Stimulated activated CD4-positive, alpha-beta T cell treated with anti-CD3 and anti-CD28 coated beads, Interleukin-2, amount 100 ng/mL, for 24 hours (primary cell): ENCODE measurements at regions not wholly inside any gene's neighbourhood (a gene's known extent, or its start where the extent isn't known, plus 50 kb on each side); places are given as distances from the start of the nearest gene placed in this dataset.
"Not testable (repeated sequence)": the region's sequence is repeated elsewhere in the genome, so short reads cannot be mapped to it uniquely, and the experiment has no call there.

Experiments
- DNase-seq, 2 donors: peaks; one replicate each; pipeline ENCODE4 v3.0.0-alpha.2; 2020

GRCh38 chr6:8361259-8361658 is 74.1 kb downstream of the SLC35B3 start:
- DNase-seq: no peak

GRCh38 chr6:8352966-8353340 is 82.4 kb downstream of the SLC35B3 start:
- no peak for DNase-seq

- no peak for DNase-seq
These were observed 82.9 kb downstream of the SLC35B3 start for GRCh38 chr6:8352335-8352965.

GRCh38 chr6:8343600-8343999 is 91.7 kb downstream of the SLC35B3 start:
- no peak for DNase-seq

- no peak for DNase-seq
These were observed 93.0 kb downstream of the SLC35B3 start for GRCh38 chr6:8342241-8342819.

GRCh38 chr6:8337147-8337546 is 98.2 kb downstream of the SLC35B3 start:
- DNase-seq: no peak

- DNase-seq: no peak
These were observed 98.8 kb downstream of the SLC35B3 start for GRCh38 chr6:8336406-8337057.

- DNase-seq: no peak
These were observed 99.4 kb downstream of the SLC35B3 start for GRCh38 chr6:8335896-8336295.

- DNase-seq: no peak
These were observed 100.0 kb downstream of the SLC35B3 start for GRCh38 chr6:8335381-8335780.

GRCh38 chr6:8334113-8334512 is 101.2 kb downstream of the SLC35B3 start:
- no peak for DNase-seq

GRCh38 chr6:8329562-8329961 is 105.8 kb downstream of the SLC35B3 start:
- no peak for DNase-seq

GRCh38 chr6:8325743-8326142 is 109.6 kb downstream of the SLC35B3 start:
- DNase-seq: no peak

- DNase-seq: no peak
These were observed 112.7 kb downstream of the SLC35B3 start for GRCh38 chr6:8322659-8323058.

GRCh38 chr6:8321671-8322404 is 113.5 kb downstream of the SLC35B3 start:
- DNase-seq: no peak

GRCh38 chr6:8315154-8315553 is 120.2 kb downstream of the SLC35B3 start:
- no peak for DNase-seq

- DNase-seq: no peak
These were observed 133.8 kb downstream of the SLC35B3 start for GRCh38 chr6:8301502-8301901.

GRCh38 chr6:8299034-8299433 is 136.3 kb downstream of the SLC35B3 start:
- no peak for DNase-seq

- not testable (repeated sequence) for DNase-seq
These were observed 152.4 kb downstream of the SLC35B3 start for GRCh38 chr6:8282946-8283345.

- no peak for DNase-seq
These were observed 153.0 kb downstream of the SLC35B3 start for GRCh38 chr6:8282380-8282779.

GRCh38 chr6:8279041-8279805 is 156.1 kb downstream of the SLC35B3 start:
- DNase-seq: no peak

GRCh38 chr6:8278562-8278961 is 156.8 kb downstream of the SLC35B3 start:
- no peak for DNase-seq

- peak in 1 of 2 donors; percentile 1 for DNase-seq
These were observed 157.6 kb downstream of the SLC35B3 start for GRCh38 chr6:8277769-8278168.

- no peak for DNase-seq
These were observed 159.2 kb downstream of the SLC35B3 start for GRCh38 chr6:8276148-8276547.
